ENCODE measurements at regions not wholly inside any gene's neighbourhood (a gene's known extent, or its start where the extent isn't known, plus 50 kb on each side); places are given as distances from the start of the nearest gene placed in this dataset.

- Histone ChIP-seq H4K5ac (ENCODE audit: low read depth, low read length) (no peak overlapping the region), H3K14ac (replicated peaks; ENCODE audit: low read depth, low read length) (no peak overlapping the region), H3K27me3 (ENCODE audit: control insufficient read depth, insufficient read depth, low read length) (no peaks in the 10 kb centered on the region), H2AFZ (replicated peaks; ENCODE audit: low read length, poor library complexity) (no peak overlapping the region), H4K91ac (ENCODE audit: insufficient read depth, low read depth, low read length) (no peak overlapping the region), H3K9ac (ENCODE audit: low read depth, low read length) (no peak overlapping the region), H4K20me1 (ENCODE audit: insufficient read depth, low read length) (no peaks in the 10 kb centered on the region), H2AK9ac (replicated peaks; ENCODE audit: low read depth, low read length, poor library complexity) (no peak overlapping the region), H3K79me1 (ENCODE audit: low read depth in 1 of 2, low read length in 2 of 2) (no peaks in the 10 kb centered on the region), H3K4ac (ENCODE audit: low read depth, low read length) (no peak overlapping the region), H3K18ac (ENCODE audit: low read depth, low read length) (no peak overlapping the region), H2AK5ac (ENCODE audit: low read depth, low read length) (no peak overlapping the region), H3K27ac (ENCODE audit: insufficient read depth, low read length) (no peak overlapping the region), H3K4me1 (ENCODE audit: control insufficient read depth, insufficient read depth, low read length) (no peaks in the 10 kb centered on the region), H3K4me3 (ENCODE audit: insufficient read depth, low read depth, low read length) (no peak overlapping the region), H2BK15ac (ENCODE audit: low read depth, low read length) (no peak overlapping the region), H3K4me2 (ENCODE audit: low read depth, low read length) (no peak overlapping the region), H3K23ac (ENCODE audit: low read depth, low read length) (no peak overlapping the region), H2BK20ac (ENCODE audit: low read depth, low read length) (no peak overlapping the region), H3K36me3 (ENCODE audit: control insufficient read depth, insufficient read depth, low read length) (no peaks in the 10 kb centered on the region), H2BK5ac (ENCODE audit: low read depth, low read length, poor library complexity, severe bottlenecking) (no peak overlapping the region), H3K9me3 (ENCODE audit: control insufficient read depth, insufficient read depth, low read length) (no peaks in the 10 kb centered on the region), H4K8ac (ENCODE audit: low read depth in 2 of 2, low read length in 2 of 2) (no peak overlapping the region), H3K56ac (ENCODE audit: extremely low read depth, insufficient read depth, low read length) (no peak overlapping the region), H3K9me1 (ENCODE audit: insufficient read depth, low read length) (no peaks in the 10 kb centered on the region), H2BK120ac (ENCODE audit: low read depth, low read length) (no peak overlapping the region)
- TF ChIP-seq MAZ (IDR thresholded peaks at IDR 0.05; ENCODE audit: borderline replicate concordance, low read depth, low read length) (no peak), ELK1 (IDR thresholded peaks at IDR 0.05; ENCODE audit: borderline replicate concordance, low read depth, low read length) (no peak), MAFK (IDR thresholded peaks at IDR 0.05; ENCODE audit: low read depth, low read length) (no peak), FOS (IDR thresholded peaks at IDR 0.05; ENCODE audit: low read depth, low read length) (no peak), SMC3 (IDR thresholded peaks at IDR 0.05; ENCODE audit: low read depth, low read length) (no peak)
- BruUV-seq (replicated peaks) = no TSS peak
- ATAC-seq (ENCODE audit: low read depth) (no peak), DNase-seq (no peak)
- POLR2A ChIA-PET (ENCODE audit: unreplicated experiment) = no interaction called here
- in situ Hi-C loops (cut with MboI; ENCODE audit: low sequenced_read_pairs) (no loop called here), dilution Hi-C loops (cut with HindIII; ENCODE audit: low sequenced_read_pairs, unreplicated experiment) (no loop called here), intact Hi-C loops (cut with micrococcal nuclease) (no loop called here)
- CTCF ChIA-PET = no interaction called here
Measured at GRCh38 chr10:9688711-9689110, 1329.0 kb upstream of the CELF2 start.

Measured in IMR-90 (cell line).